SK-N-SH treated with all-trans-retinoic acid at 6 μM for 48 hours (cell line): ENCODE measurements at regions not wholly inside any gene's neighbourhood (a gene's known extent, or its start where the extent isn't known, plus 50 kb on each side); places are given as distances from the start of the nearest gene placed in this dataset.

Source experiments
- CSDC2 ChIP-seq: fragments of 250-450 bp; sonication (Bioruptor Pico); IDR thresholded peaks from 2 replicates; pipeline ENCODE4 v1.5.0; 2020; ENCODE audit warnings: mild to moderate bottlenecking, moderate library complexity
- ESRRG ChIP-seq: fragments of 250-450 bp; sonication (Bioruptor Pico); IDR thresholded peaks from 2 replicates; pipeline ENCODE4 v1.6.1; 2021; ENCODE audit warnings: mild to moderate bottlenecking
- GLIS3 ChIP-seq: fragments of 250-450 bp; sonication (Bioruptor Pico); IDR thresholded peaks from 2 replicates; pipeline ENCODE4 v1.5.0; 2020; ENCODE audit warnings: mild to moderate bottlenecking, moderate library complexity
- ISL1 ChIP-seq: fragments of 250-450 bp; sonication (Bioruptor Pico); IDR thresholded peaks from 2 replicates; pipeline ENCODE4 v2.1.2; 2022; ENCODE audit warnings: mild to moderate bottlenecking, moderate library complexity
- OSR1 ChIP-seq: fragments of 250-450 bp; sonication (Bioruptor Pico); IDR thresholded peaks from 2 replicates; pipeline ENCODE4 v1.8.0; 2022; ENCODE audit warnings: moderate library complexity, mild to moderate bottlenecking, inconsistent platforms
- TCF4 ChIP-seq: fragments of 250-450 bp; sonication (Bioruptor Pico); IDR thresholded peaks from 2 replicates; pipeline ENCODE4 v1.8.0; 2021; ENCODE audit warnings: mild to moderate bottlenecking, moderate library complexity, borderline replicate concordance
- ZFP3 ChIP-seq: fragments of 250-450 bp; sonication (Bioruptor Pico); IDR thresholded peaks from 2 replicates; pipeline ENCODE4 v1.5.0; 2020; ENCODE audit warnings: mild to moderate bottlenecking, moderate library complexity
- ZFP30 ChIP-seq: fragments of 450-650 bp; formaldehyde crosslinking; IDR thresholded peaks from 2 replicates; pipeline ENCODE4 v1.5.0; 2022; ENCODE audit warnings: mild to moderate bottlenecking, moderate library complexity
- TF ChIP-seq, protein P1 (sequence below): fragments of 250-450 bp; sonication (Bioruptor Pico); IDR thresholded peaks from 2 replicates; pipeline ENCODE4 v1.8.0; 2020; ENCODE audit warnings: mild to moderate bottlenecking, moderate library complexity, borderline replicate concordance
- TF ChIP-seq, protein P2 (sequence below): fragments of 250-450 bp; sonication (Bioruptor Pico); IDR thresholded peaks from 2 replicates; pipeline ENCODE4 v1.5.1; 2020; ENCODE audit warnings: low read depth, mild to moderate bottlenecking, moderate library complexity

DNA sequence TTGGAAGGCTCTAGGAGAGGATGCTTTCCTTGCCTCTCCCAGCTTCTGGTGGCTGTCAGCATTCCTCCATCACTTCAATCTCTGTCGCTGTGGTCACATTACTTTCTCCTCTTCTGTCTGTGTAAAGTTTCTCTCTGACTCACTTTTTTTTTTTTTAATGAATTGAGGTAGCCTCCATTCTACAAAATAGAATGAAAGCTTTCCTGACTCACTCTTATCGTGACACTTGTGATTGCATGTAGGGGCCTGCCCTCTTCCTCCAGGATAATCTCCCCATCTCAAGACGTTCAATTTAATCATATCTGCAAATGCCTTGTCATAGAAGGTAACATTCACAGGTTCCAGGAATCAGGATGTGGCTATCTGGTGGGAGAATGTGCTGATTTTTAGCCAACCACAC, 153.5 kb upstream of the HMGA2 start:
- TF ChIP-seq ZFP3 (CRISPR knock-in tag) (no peak), GLIS3 (no peak), ESRRG (CRISPR knock-in tag) (no peak), ISL1 (CRISPR knock-in tag) (no peak), ZFP30 (CRISPR knock-in tag) (no peak), CSDC2 (CRISPR knock-in tag) (no peak), TCF4 (CRISPR knock-in tag) (no peak), OSR1 (CRISPR knock-in tag) (no peak)
- TF ChIP-seq, protein P1, sequence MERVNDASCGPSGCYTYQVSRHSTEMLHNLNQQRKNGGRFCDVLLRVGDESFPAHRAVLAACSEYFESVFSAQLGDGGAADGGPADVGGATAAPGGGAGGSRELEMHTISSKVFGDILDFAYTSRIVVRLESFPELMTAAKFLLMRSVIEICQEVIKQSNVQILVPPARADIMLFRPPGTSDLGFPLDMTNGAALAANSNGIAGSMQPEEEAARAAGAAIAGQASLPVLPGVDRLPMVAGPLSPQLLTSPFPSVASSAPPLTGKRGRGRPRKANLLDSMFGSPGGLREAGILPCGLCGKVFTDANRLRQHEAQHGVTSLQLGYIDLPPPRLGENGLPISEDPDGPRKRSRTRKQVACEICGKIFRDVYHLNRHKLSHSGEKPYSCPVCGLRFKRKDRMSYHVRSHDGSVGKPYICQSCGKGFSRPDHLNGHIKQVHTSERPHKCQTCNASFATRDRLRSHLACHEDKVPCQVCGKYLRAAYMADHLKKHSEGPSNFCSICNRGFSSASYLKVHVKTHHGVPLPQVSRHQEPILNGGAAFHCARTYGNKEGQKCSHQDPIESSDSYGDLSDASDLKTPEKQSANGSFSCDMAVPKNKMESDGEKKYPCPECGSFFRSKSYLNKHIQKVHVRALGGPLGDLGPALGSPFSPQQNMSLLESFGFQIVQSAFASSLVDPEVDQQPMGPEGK (CRISPR knock-in tag) = no peak
- TF ChIP-seq, protein P2, sequence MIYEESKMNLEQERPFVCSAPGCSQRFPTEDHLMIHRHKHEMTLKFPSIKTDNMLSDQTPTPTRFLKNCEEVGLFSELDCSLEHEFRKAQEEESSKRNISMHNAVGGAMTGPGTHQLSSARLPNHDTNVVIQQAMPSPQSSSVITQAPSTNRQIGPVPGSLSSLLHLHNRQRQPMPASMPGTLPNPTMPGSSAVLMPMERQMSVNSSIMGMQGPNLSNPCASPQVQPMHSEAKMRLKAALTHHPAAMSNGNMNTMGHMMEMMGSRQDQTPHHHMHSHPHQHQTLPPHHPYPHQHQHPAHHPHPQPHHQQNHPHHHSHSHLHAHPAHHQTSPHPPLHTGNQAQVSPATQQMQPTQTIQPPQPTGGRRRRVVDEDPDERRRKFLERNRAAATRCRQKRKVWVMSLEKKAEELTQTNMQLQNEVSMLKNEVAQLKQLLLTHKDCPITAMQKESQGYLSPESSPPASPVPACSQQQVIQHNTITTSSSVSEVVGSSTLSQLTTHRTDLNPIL = no peak
